Endothelial cell of umbilical vein (primary cell): ENCODE measurements at regions not wholly inside any gene's neighbourhood (a gene's known extent, or its start where the extent isn't known, plus 50 kb on each side); places are given as distances from the start of the nearest gene placed in this dataset.

ENCODE experiments used
- BruUV-seq: library from RNA; stranded (reverse); fragments of 400-500 nt; replicated peaks from 2 replicates; lab custom pipeline; 2021; lab: Mats Ljungman, UMichigan
- CTCF ChIA-PET: fragments of 300-600, 350-600 bp; sonication (Branson Sonifier 250); formaldehyde crosslinking; loops from one replicate; lab custom pipeline; 2021; ENCODE audit warnings: antibody characterized with exemption, inconsistent platforms; lab: Charles Lee
- POLR2A ChIA-PET: fragments of 300-600, 350-600 bp; sonication (Branson Sonifier 250); formaldehyde crosslinking; loops from one replicate; lab custom pipeline; 2021; ENCODE audit warnings: antibody characterized with exemption, inconsistent platforms; lab: Charles Lee
- DNase-seq: peaks from one replicate; pipeline ENCODE4 v3.0.0-alpha.2; 2011; ENCODE audit warnings: low read depth, low spot score
- FAIRE-seq: peaks from 2 replicates; lab custom pipeline; 2011; peaks lifted over from hg19 to GRCh38; lab: Jason Lieb, UNC
- H2AFZ ChIP-seq: 2 replicates; pipeline ENCODE4 v1.6.0; 2012; ENCODE audit warnings: low read depth, low read length, control low read depth, inconsistent platforms
- H3K27ac ChIP-seq: 2 replicates; pipeline ENCODE4 v1.5.1; 2011; ENCODE audit warnings: low read depth, mild to moderate bottlenecking, control low read depth, low read length, moderate library complexity; ENCODE audit not compliant: insufficient read depth
- H3K27me3 ChIP-seq, 2 experiments: 2 replicates each; pipeline versions ENCODE4 v1.6.0 to v1.6.1; 2011; ENCODE audit warnings: low read length in 2 of 2, mixed read lengths in 1 of 2; ENCODE audit not compliant: control insufficient read depth in 2 of 2, insufficient read depth in 2 of 2
- H3K36me3 ChIP-seq, 2 experiments: 2 replicates in 1 of 2; 3 replicates in 1 of 2; pipeline ENCODE4 v1.5.1; 2011; ENCODE audit warnings: low read length in 2 of 2, mild to moderate bottlenecking in 1 of 2, moderate library complexity in 1 of 2; ENCODE audit not compliant: control insufficient read depth in 2 of 2, insufficient read depth in 2 of 2; ENCODE audit errors: extremely low read depth in 1 of 2
- H3K4me1 ChIP-seq: 3 replicates; pipeline ENCODE4 v1.5.1; 2011; ENCODE audit warnings: mild to moderate bottlenecking, low read length; ENCODE audit not compliant: control insufficient read depth, insufficient read depth; ENCODE audit errors: extremely low read depth
- H3K4me2 ChIP-seq: 2 replicates; pipeline ENCODE4 v1.6.1; 2011; ENCODE audit warnings: low read length, control low read depth, mixed read lengths; ENCODE audit not compliant: insufficient read depth
- H3K4me3 ChIP-seq, 3 experiments: fragments of 200-600 bp in 1 of 3; sonication (generic), shearing (Covaris generic) in 1 of 3; replicated peaks in 1 of 3; 2 replicates each; pipeline ENCODE4 v1.5.1; 2011 to 2016; ENCODE audit warnings: control low read depth in 3 of 3, low read length in 3 of 3, mild to moderate bottlenecking in 2 of 3, inconsistent platforms in 1 of 3, low read depth in 1 of 3, moderate library complexity in 1 of 3; ENCODE audit not compliant: insufficient read depth in 1 of 3
- H3K79me2 ChIP-seq: 2 replicates; pipeline ENCODE4 v1.6.0; 2012; ENCODE audit warnings: low read length, inconsistent platforms; ENCODE audit not compliant: control insufficient read depth, insufficient read depth
- H3K9ac ChIP-seq: replicated peaks from 2 replicates; pipeline ENCODE3; 2011; ENCODE audit warnings: low read length, control low read depth; ENCODE audit not compliant: insufficient read depth; ENCODE audit errors: extremely low read depth
- H3K9me1 ChIP-seq: replicated peaks from 3 replicates; pipeline ENCODE4 v1.6.0; 2011; ENCODE audit warnings: mild to moderate bottlenecking, low read length; ENCODE audit not compliant: control insufficient read depth, insufficient read depth; ENCODE audit errors: extremely low read depth
- H3K9me3 ChIP-seq: replicated peaks from 2 replicates; pipeline ENCODE4 v1.5.1; 2012; ENCODE audit warnings: low read length, inconsistent platforms; ENCODE audit not compliant: control insufficient read depth, insufficient read depth
- H4K20me1 ChIP-seq: replicated peaks from 2 replicates; pipeline ENCODE3; 2011; ENCODE audit warnings: mild to moderate bottlenecking, low read length; ENCODE audit not compliant: control insufficient read depth, insufficient read depth; ENCODE audit errors: extremely low read depth
- CTCF ChIP-seq, 2 donors: IDR thresholded peaks; 1 replicate in 1 of 2; 2 replicates in 1 of 2; pipeline ENCODE4 v1.5.1; 2011; ENCODE audit warnings: low read length in 2 of 2, mild to moderate bottlenecking in 2 of 2, moderate library complexity in 2 of 2, control low read depth in 1 of 2, inconsistent platforms in 1 of 2, low read depth in 1 of 2; ENCODE audit not compliant: insufficient read depth in 1 of 2; ENCODE audit errors: extremely low read depth in 1 of 2
- EZH2 ChIP-seq: IDR thresholded peaks from 2 replicates; pipeline ENCODE4 v1.6.1; 2012; ENCODE audit warnings: borderline replicate concordance, low read depth, mild to moderate bottlenecking, moderate library complexity, low read length, inconsistent platforms; ENCODE audit not compliant: severe bottlenecking
- FOS ChIP-seq: IDR thresholded peaks from 2 replicates; pipeline ENCODE4 v1.6.1; 2011; ENCODE audit warnings: mild to moderate bottlenecking, low read length, moderate library complexity, borderline replicate concordance; ENCODE audit not compliant: insufficient read depth
- GATA2 ChIP-seq: IDR thresholded peaks from 2 replicates; pipeline ENCODE4 v1.7.0; 2011; ENCODE audit warnings: low read depth, mild to moderate bottlenecking, moderate library complexity, mixed read lengths, low read length; ENCODE audit not compliant: insufficient read length, insufficient read depth
- JUN ChIP-seq: IDR thresholded peaks from 2 replicates; pipeline ENCODE4 v1.6.1; 2011; ENCODE audit warnings: borderline replicate concordance, low read depth; ENCODE audit not compliant: insufficient read length, insufficient read depth
- MAX ChIP-seq: IDR thresholded peaks from 2 replicates; pipeline ENCODE4 v1.6.1; 2011; ENCODE audit not compliant: insufficient read depth, insufficient read length
- MYC ChIP-seq: IDR thresholded peaks from one replicate; pipeline ENCODE4 v1.6.1; 2011; ENCODE audit warnings: mild to moderate bottlenecking, low read depth, low read length
- POLR2A ChIP-seq: IDR thresholded peaks from 2 replicates; pipeline ENCODE4 v1.6.1; 2012; ENCODE audit warnings: low read depth, mild to moderate bottlenecking, control low read depth, low read length
- POLR2AphosphoS5 ChIP-seq: IDR thresholded peaks from 2 replicates; pipeline ENCODE4 v1.6.1; 2012; ENCODE audit warnings: low read depth, mild to moderate bottlenecking, control low read depth, low read length, moderate library complexity; ENCODE audit not compliant: insufficient read depth
- dilution Hi-C: fragments of 300-500 bp; cut with MboI; formaldehyde crosslinking; loops from one replicate; pipeline ENCODE4 v1.15.0; 2019; ENCODE audit warnings: low sequenced_read_pairs; ENCODE audit not compliant: extremely low pct_ligation_motif_present
- intact Hi-C: fragments of 100-400 bp; cut with micrococcal nuclease; formaldehyde crosslinking; loops from one replicate; pipeline ENCODE4 v1.10.0; 2022

- H3K27me3 ChIP-seq: peaks cover 0 to 3% of the 10 kb centered on the region in 2 experiments
Observed at GRCh38 chr5:1709171-1709803, 90.3 kb downstream of the MRPL36 start.

More at GRCh38 chr5:1709171-1709803, 90.3 kb downstream of the MRPL36 start:
- no peaks in the 10 kb centered on the region for H3K4me1 ChIP-seq
- no peaks in the 10 kb centered on the region for H3K79me2 ChIP-seq
- intact Hi-C loops (no loop called here), dilution Hi-C loops (no loop called here)
- TF ChIP-seq POLR2AphosphoS5: no peak
- no peak for TF ChIP-seq JUN
- no peak for TF ChIP-seq MAX
- no peak for TF ChIP-seq POLR2A
- TF ChIP-seq EZH2: no peak
- no peak for TF ChIP-seq GATA2
- no peak for TF ChIP-seq MYC
- TF ChIP-seq CTCF (IDR thresholded peaks at IDR 0.05; ENCODE audit: extremely low read depth in 1 of 2, insufficient read depth in 1 of 2, low read depth in 1 of 2, low read length in 2 of 2): no peak
- no peak for TF ChIP-seq FOS
- ChIA-PET CTCF (no interaction called here), POLR2A (no interaction called here)
- H3K9me1 ChIP-seq: no peaks in the 10 kb centered on the region
- FAIRE-seq (no peak), DNase-seq (no peak)
- H3K9me3 ChIP-seq: no peaks in the 10 kb centered on the region
- no peak overlapping the region for H3K4me3 ChIP-seq
- no peak overlapping the region for H2AFZ ChIP-seq
- no peaks in the 10 kb centered on the region for H3K36me3 ChIP-seq
- H4K20me1 ChIP-seq: no peaks in the 10 kb centered on the region
- H3K4me2 ChIP-seq: no peak overlapping the region
- H3K27ac ChIP-seq: no peak overlapping the region
- BruUV-seq: no TSS peak
- no peak overlapping the region for H3K9ac ChIP-seq
